Stomach (tissue), 8 donors: ENCODE measurements at regions not wholly inside any gene's neighbourhood (a gene's known extent, or its start where the extent isn't known, plus 50 kb on each side); places are given as distances from the start of the nearest gene placed in this dataset.

Source experiments
- DNase-seq, 2 donors: peaks; one replicate each; pipeline versions ENCODE4 v3.0.0 to v3.0.0-alpha.2; 2013 to 2019
- H3K27ac ChIP-seq, 5 donors: fragments of 200-600 bp in 4 of 5; sonication (generic) in 4 of 5; one replicate each; pipeline ENCODE4 v1.5.1; 2013 to 2019; ENCODE audit warnings: mild to moderate bottlenecking in 1 of 5, moderate library complexity in 1 of 5
- H3K27me3 ChIP-seq, 3 donors: fragments of 200-600 bp; sonication (generic); one replicate each; pipeline ENCODE4 v1.5.1; 2017 to 2019; ENCODE audit warnings: mixed run types in 1 of 3
- H3K36me3 ChIP-seq, 4 donors: fragments of 200-600 bp; sonication (generic); 1 replicate in 3 of 4; 2 replicates in 1 of 4; pipeline ENCODE4 v1.5.1; 2016 to 2019
- H3K4me1 ChIP-seq, 4 donors: fragments of 200-600 bp; sonication (generic); one replicate each; pipeline ENCODE4 v1.5.1; 2016 to 2019
- H3K4me3 ChIP-seq, 4 donors: fragments of 200-600 bp; sonication (generic) in 3 of 4; one replicate each; pipeline ENCODE4 v1.5.1; 2016 to 2019; ENCODE audit warnings: mild to moderate bottlenecking in 1 of 4
- H3K9me3 ChIP-seq, 4 donors: fragments of 200-600 bp; sonication (generic); one replicate each; pipeline ENCODE4 v1.5.1; 2016 to 2019
- CTCF ChIP-seq, 7 experiments: fragments of 450-650 bp in 4 of 7; fragments of 200-600 bp in 3 of 7; sonication (generic) in 3 of 7; IDR thresholded peaks; one replicate each; pipeline ENCODE4 v1.5.1; 2016 to 2019; ENCODE audit warnings: antibody characterized with exemption in 7 of 7, control low read depth in 2 of 7, mild to moderate bottlenecking in 1 of 7
- EP300 ChIP-seq: sonication (generic); formaldehyde crosslinking; IDR thresholded peaks from one replicate; pipeline ENCODE4 v1.6.1; 2017; ENCODE audit warnings: antibody characterized with exemption
- POLR2A ChIP-seq, 4 donors: fragments of 450-650 bp; IDR thresholded peaks; one replicate each; pipeline ENCODE4 v1.6.1; 2016; ENCODE audit warnings: antibody characterized with exemption in 4 of 4, control low read depth in 2 of 4, mild to moderate bottlenecking in 1 of 4, moderate library complexity in 1 of 4
- POLR2AphosphoS5 ChIP-seq, 3 donors: sonication (generic); formaldehyde crosslinking; IDR thresholded peaks; one replicate each; pipeline ENCODE4 v1.6.1; 2016; ENCODE audit warnings: antibody characterized with exemption in 3 of 3
- WGBS, 5 donors: extraction: QIAGEN DNeasy Blood & Tissue Kit in 3 of 5; methylation state at CpG; one replicate each; pipeline versions ENCODE4 v1.1.5 to v1.1.7; 2013 to 2018; 5-methylcytosine and 5-hydroxymethylcytosine counted together
- intact Hi-C: fragments of 100-400 bp; cut with DNase I; formaldehyde crosslinking; loops from one replicate; pipeline ENCODE4 v1.15.1; 2023; ENCODE audit warnings: low total_unique reads
- donor health status: healthy with polysubstance abuse.
- donor health status: Bipolar disorder and iron deficiency.
- donor health status: healthy.

- no peak for DNase-seq
- WGBS, 5 donors = 27 to 51% (median 29%) methylated on average over 3 of the region's 3 CpGs
- no peak for TF ChIP-seq POLR2A (IDR thresholded peaks at IDR 0.05)
- TF ChIP-seq POLR2AphosphoS5 (IDR thresholded peaks at IDR 0.05) = no peak
- TF ChIP-seq CTCF (IDR thresholded peaks at IDR 0.05) = no peak
- TF ChIP-seq EP300 = no peak
- intact Hi-C loops = no loop called here
- Histone ChIP-seq H3K27ac (no peak overlapping the region), H3K27me3 (no peaks in the 10 kb centered on the region), H3K4me1 (no peaks in the 10 kb centered on the region), H3K36me3 (no peaks in the 10 kb centered on the region), H3K9me3 (no peaks in the 10 kb centered on the region), H3K4me3 (no peak overlapping the region)
These were observed 1104.5 kb downstream of the PCDH19 start for GRCh38 chrX:99305573-99305972.

GRCh38 chrX:99301990-99302389 lies 1108.1 kb downstream of the PCDH19 start:
- no peaks in the 10 kb centered on the region for H3K36me3 ChIP-seq
- H3K4me3 ChIP-seq = no peak overlapping the region
- DNase-seq = peak in 1 of 2 donors; percentile 9
- H3K27me3 ChIP-seq = no peaks in the 10 kb centered on the region
- H3K27ac ChIP-seq = no peak overlapping the region
- TF ChIP-seq POLR2A (IDR thresholded peaks at IDR 0.05) = no peak
- TF ChIP-seq CTCF (IDR thresholded peaks at IDR 0.05) = no peak
- no peak for TF ChIP-seq POLR2AphosphoS5 (IDR thresholded peaks at IDR 0.05)
- no peak for TF ChIP-seq EP300
- H3K9me3 ChIP-seq = no peaks in the 10 kb centered on the region
- intact Hi-C loops = no loop called here
- H3K4me1 ChIP-seq = no peaks in the 10 kb centered on the region
- 9 to 36% (median 23%) methylated on average over 2 of the region's 2 CpGs for WGBS, 5 donors

- Histone ChIP-seq H3K9me3 (peaks cover 0 to 18% (median 6%) of the 10 kb centered on the region in 4 donors), H3K36me3 (no peaks in the 10 kb centered on the region), H3K27me3 (peaks cover 0 to 8% (median 0%) of the 10 kb centered on the region in 3 donors), H3K27ac (no peak overlapping the region), H3K4me3 (no peak overlapping the region), H3K4me1 (no peaks in the 10 kb centered on the region)
- intact Hi-C loops = no loop called here
- WGBS, 5 donors = 58 to 91% (median 87%) methylated on average over 4 to 8 of the region's 8 CpGs
- no peak for TF ChIP-seq EP300
- TF ChIP-seq POLR2AphosphoS5 (IDR thresholded peaks at IDR 0.05) = no peak
- TF ChIP-seq CTCF (IDR thresholded peaks at IDR 0.05) = no peak
- TF ChIP-seq POLR2A (IDR thresholded peaks at IDR 0.05) = no peak
- DNase-seq = no peak
These were observed 1138.4 kb downstream of the PCDH19 start for GRCh38 chrX:99271641-99272040.

GRCh38 chrX:99266255-99266654 lies 1143.8 kb downstream of the PCDH19 start:
- Histone ChIP-seq H3K27ac (no peak overlapping the region), H3K4me3 (no peak overlapping the region), H3K36me3 (no peaks in the 10 kb centered on the region), H3K4me1 (no peaks in the 10 kb centered on the region), H3K9me3 (peaks cover 0 to 11% (median 3%) of the 10 kb centered on the region in 4 donors), H3K27me3 (peaks cover 0 to 2% (median 0%) of the 10 kb centered on the region in 3 donors)
- DNase-seq = no peak
- WGBS, 5 donors = 66 to 87% (median 82%) methylated on average over 2 of the region's 2 CpGs
- TF ChIP-seq CTCF (IDR thresholded peaks at IDR 0.05) (no peak), POLR2AphosphoS5 (IDR thresholded peaks at IDR 0.05) (no peak), POLR2A (IDR thresholded peaks at IDR 0.05) (no peak), EP300 (no peak)
- intact Hi-C loops = no loop called here
